GM21423 (cell line): ENCODE measurements at regions not wholly inside any gene's neighbourhood (a gene's known extent, or its start where the extent isn't known, plus 50 kb on each side); places are given as distances from the start of the nearest gene placed in this dataset.

ENCODE experiments used
- ATAC-seq: cut with Tn5 transposase; IDR thresholded peaks from one replicate; pipeline ENCODE4 v1.9.1; 2021; ENCODE audit warnings: mild to moderate bottlenecking, moderate library complexity; ENCODE audit not compliant: unreplicated experiment

DNA sequence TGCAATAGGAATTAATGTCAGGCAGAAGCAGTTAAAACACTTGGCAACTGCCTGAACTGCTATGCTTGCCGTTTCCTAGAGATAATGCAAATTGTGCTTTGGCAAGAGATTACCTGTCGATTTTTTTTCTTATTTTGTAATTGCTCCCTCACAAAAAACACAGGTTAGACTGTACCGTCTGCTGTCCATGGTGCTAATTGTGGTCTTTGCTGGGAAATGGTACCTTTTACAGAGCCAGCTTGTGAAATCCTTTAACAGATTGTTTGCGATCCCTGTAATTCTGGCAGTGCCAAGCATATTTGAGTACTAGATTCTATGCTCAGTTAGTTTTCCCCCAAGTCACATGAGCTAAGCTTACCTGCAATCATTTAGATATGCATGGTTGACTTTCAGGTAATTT lies 2125.8 kb upstream of the WWC1 start:
- ATAC-seq = no peak

DNA sequence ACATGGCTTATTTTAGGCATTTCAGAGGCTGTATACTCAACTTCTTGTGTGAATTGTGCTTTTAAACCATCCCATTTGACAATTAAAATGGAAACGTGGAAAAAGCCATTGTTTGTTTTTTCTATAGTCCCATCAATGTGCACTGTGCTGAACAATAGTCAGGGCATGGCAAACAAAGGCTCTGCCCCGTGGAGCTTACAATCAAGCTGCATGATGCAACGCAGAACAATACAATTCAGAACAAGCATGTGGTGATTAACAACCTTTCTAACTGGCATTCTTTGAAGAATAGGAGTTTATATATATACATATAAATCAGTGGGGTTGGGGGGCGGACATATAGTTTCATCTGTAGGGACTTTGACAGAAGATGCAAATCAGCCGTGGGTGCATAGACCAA lies 2125.4 kb upstream of the WWC1 start:
- ATAC-seq = no peak

DNA sequence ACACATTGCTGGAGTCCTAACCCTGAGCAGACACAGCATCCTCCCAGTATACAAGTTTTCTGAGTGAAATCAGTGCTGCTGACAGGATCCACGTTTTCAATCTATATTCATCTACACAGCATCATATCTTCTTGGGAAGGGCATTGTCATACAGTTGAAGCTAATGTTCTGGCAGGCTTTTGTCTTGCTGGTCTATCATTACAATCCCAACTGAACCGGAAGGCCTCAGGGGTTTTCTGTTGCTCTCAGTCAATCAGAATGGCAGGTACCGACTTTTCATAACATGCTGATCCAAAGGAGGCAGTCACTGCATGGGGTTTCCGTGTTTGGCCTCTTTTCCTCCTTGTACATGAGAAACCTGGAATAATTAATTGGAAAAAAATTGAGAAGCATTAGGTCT lies 2118.8 kb upstream of the WWC1 start:
- ATAC-seq = no peak

DNA sequence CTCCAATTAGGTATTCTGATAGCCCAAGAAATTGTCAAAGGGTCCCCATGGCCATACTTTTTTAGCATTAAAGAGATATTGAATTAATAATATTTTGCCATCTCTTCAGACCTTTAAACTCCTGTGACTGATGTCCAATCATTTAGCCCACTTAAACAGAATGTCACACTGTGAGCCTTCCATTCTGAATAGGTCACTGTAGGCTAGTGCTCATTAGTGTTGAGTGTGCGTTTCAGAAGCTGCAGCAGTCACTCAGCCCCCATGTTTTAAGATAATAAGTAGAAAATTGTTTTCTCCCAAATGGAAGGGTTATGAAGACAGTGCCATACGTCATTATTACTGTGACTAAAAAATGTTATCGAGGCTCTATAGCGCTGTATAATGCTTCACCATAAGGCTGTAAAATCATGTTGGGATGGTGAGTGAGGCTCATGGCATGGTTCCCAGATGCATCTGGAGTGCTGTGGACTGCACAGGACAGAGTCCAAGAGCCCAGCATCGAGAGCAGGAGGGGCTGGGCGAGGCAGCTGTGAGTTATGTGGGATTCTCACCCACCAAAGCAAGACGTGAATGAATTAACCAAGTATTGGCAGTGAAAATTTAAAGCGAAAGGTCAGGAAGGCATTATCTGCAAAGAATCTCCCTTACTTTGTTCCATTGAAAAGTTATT lies 2112.9 kb upstream of the WWC1 start:
- no peak for ATAC-seq

DNA sequence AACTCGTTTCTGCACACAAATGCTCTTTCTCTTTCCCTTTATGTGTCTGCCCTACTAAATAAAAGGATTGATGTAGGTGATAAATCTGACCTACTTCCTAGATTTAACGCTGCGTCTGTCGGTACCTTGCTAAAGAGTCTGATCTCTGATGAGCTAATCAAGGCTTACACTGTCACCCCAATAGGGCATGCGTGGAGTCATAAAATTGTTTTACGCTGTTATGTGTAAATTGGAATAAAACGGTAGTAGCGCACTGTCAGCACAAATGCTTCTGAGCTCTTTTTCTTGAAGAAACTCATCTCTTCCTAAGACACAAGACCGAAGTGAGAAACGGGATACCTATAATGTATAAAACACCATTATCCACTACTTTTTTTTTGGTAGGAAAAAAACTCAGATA lies 2106.3 kb upstream of the WWC1 start:
- no peak for ATAC-seq

DNA sequence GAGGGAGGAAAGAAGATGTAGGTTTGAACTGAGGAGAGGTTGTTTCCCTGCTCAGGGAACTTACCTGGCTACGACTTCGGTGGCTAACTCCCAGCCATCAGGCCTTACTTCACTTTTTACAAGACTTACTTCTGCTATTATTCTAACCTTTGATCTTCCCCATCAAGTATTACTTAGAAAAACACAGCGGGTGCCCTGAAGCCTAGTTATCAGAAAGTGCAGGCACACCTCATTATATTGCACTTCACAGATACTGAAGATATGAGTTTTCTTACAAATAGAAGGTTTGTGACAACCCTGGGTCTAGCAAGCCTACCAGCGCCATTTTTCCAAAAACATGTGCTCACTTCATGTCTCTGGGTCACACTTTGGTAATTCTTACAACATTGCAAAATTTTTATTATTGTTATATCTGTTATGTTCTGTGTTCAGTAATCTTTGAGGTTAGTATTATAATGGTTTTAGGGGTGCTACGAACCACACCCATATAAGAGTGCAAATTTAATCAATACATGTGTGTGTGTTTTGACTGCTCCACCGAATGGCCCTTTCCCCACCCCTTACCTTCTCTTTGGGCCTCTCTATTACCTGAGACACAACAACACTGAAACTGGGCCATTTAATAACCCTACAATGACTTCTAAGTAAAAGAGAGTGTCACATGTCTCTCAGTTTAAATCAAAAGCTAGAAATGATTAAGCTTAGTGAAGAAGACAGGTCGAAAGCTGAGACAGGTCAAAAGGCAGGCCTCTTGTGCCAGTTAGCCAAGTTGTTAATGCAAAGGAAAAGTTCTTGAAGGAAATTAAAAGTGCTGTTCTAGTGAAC lies 2102.7 kb upstream of the WWC1 start:
- no peak for ATAC-seq

DNA sequence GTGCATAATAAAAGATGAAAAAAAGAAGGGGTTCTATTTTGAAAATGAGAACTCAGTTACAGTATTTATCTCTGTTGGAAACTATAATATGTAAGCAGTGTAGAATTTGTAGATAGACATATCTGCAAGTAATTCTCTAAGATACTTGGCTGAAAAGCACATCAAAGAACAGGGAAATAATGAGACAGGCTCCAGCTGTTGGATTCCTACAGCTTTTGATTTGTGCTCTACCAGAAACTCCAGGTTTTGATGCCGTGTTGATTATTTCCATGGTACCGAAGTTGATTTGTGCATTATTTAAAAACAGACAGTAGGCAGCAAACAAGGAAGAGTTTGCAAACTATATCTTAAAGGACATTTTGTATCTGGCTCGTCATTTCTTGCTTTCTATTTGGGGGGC lies 2098.7 kb upstream of the WWC1 start:
- ATAC-seq = no peak

DNA sequence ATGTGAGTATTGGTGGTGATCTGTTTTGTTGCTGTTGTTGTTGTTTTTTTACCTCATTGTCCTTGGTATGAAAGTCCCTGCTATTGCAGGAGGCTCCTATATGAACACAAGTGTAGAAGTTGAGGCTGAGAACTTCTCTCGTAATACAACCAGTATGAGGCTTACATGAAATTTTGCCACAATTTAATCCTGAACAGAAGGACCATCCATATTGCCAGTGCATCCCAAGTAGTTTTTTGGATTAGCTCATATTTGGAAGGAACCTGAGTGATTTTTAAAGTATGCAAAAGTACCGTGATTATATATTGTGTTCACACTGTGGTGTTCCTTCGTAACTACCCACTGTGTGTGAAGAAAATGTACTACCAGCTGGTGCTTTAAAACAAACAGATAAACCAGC lies 2095.5 kb upstream of the WWC1 start:
- ATAC-seq = no peak

DNA sequence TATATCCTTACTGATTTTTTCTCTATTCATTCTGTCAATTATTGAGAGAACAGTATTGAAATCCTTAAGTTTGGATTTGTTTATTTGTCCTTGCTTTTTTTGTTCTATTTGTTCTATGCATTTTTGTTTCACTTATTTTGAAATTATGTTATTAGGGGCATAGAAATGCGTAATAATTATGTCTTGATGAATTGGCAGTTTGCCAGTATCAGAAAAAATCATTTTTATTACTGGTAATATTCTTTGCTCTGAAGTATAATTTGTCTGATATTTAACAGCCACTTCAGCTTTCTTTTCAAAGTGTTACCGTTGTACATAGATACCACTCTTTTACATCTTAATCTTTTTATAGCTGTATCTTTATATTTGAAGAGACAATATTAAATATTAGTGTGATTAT lies 2090.9 kb upstream of the WWC1 start:
- no peak for ATAC-seq

DNA sequence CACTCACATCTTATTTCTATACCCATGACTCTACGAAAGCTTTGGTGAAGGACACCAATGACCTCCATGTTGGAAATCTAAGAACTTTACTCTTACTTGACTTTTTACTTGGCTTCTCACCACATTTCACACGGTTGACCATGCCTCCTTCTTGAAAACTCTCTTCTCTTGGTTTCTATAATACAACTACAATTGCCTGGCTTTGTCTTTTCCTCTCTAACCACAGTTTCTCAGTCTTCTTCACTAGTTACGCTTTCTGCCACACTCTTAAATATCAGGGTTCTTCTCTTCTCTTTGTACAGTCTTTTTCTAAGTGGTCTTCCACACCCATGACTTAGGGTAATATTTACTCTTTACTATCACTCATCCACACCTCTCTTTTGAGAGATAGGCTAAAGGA lies 2079.8 kb upstream of the WWC1 start:
- ATAC-seq = no peak

DNA sequence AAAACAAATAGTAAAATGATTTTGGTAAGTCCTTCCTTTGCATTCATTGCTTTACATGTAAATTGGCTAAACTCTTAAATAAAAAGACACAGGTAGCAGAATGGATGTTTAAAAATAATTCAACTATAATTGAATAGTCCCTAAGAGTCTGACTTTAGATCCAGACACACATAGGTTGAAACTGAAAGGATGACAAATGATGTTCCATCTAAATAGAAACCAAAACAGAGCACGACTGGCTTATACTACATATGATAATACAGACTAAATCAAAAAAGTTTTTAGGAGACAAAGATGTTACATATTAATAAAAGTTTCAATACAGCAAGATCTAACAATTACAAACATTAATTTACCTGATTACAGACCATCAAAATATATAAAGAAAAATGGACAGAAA lies 2055.1 kb upstream of the WWC1 start:
- no peak for ATAC-seq

DNA sequence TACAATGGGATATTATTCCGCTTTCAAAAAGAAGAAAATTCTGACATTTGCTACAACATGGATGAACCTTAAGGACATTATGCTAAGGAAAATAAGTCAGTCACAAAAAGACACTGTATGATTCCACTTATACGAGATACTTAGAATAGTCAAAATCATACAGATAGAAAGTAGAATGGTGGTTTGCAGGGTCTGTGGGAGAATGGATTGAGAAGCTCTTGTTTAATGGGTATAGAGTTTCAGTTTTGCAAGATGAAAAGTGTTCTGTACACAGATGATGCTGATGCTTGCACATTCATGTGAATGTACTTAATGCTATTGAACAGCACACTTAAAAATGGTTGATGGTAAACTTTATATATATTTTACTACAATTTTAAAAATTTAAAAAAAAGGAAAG lies 2050.7 kb upstream of the WWC1 start:
- ATAC-seq = no peak

DNA sequence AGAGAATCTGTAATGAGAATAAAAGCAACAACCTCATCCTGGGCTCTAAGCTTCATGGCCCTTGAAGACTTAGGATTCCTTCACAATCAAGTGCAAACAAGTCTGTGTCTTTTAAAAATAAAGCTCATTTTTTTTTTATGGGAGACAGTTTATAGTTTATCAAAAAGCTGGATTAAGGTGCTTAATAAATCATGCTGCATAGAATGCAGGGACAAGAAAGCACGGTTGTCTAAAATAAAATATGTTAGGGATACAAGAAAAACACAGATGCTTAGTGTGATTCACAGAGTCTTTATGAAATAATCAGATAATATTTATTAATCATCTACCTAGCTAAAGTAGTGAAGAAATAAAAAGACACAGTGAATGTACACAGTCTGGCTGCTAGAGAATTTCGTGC lies 2045.9 kb upstream of the WWC1 start:
- no peak for ATAC-seq

DNA sequence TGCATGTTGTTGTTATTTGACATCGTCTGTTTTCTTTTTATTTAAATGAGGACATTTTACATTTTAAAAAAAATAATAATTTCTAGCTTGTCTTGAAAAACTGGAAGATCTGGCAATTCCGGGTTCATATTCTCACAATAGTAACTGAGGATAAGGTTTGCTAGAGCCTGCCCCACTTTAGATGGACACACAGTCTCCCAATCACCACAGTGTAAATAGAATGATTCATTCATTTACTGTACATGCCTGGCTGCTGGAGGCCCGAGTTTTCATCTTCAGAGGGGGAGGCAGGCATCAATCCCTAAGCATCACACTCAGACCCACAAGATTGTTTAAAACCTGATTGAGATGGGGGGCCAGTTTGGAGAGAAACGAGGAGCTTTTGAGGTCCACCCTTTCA lies 2039.7 kb upstream of the WWC1 start:
- ATAC-seq = no peak

DNA sequence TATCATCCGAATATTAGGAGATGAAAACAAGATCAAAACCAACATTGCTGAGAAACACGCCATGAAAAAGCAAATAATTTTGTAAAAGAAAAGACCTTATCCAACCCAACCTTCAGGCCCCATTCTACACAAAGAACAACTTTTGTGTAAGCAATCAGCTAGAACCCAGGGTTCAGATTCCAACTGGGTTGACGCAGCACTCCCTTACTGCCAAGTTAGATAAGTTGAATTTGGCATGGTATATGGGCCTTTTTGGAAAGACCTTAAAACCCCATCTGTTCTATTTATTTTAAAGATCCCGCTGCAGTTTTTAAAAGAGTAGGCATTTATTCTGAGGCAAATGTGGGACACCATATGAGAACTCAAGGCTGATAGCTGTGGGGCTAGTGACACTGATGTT lies 2033.8 kb upstream of the WWC1 start:
- no peak for ATAC-seq

DNA sequence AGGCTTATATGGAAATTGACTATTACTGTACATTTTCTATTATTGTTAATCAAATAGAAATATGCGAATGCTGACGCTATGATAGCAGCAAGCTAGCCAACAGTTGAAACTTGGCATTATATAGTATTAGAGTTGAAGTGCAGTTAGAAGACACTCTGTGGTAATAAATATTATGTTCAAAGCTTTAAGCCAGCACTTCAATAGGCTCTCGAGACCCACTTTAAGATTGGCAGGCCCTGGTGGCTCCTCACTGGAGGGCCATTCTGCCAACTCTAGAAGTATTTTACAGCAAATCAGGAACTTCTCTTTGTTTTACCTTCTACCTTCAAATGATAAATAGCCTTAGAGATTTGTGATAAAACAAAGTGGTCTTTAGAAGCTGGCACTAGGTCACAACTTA lies 2029.0 kb upstream of the WWC1 start:
- ATAC-seq = no peak

DNA sequence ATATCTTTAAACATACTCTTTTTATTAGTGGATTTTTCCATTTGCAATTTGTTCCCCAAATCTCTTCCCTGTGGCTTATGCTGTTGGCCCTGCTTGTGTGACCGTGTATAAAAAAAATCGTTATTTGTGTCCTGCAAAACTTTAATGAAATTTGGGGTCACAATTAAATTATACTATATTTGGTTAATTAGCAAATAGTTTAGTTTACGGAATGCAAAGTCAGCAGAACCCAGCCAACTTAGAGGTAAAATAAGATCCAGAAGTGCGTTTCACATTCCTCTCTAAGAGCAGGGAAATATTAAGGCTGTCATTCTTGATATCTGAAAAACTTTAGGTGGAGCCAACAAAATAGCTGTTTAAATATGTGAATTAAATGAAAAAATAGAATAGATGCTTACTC lies 2023.5 kb upstream of the WWC1 start:
- no peak for ATAC-seq

DNA sequence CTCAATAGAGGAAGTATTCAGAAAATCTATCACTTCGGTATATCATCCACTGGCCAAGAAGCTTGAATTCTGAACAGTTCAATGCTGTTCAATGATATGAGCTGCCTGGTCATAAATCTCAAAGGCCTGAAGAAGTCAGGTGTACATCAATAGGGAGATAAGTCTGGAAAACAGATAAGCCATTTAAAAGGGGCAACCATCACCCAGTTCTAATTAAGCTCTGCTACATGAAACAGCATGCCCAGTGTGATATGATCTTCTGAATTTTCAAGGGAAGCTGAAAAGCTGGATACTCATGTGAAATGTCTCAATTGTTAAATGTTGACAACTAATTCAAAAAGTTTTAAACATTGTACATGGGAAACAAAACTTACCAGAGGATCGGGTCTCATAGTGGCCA lies 2020.7 kb upstream of the WWC1 start:
- no peak for ATAC-seq

DNA sequence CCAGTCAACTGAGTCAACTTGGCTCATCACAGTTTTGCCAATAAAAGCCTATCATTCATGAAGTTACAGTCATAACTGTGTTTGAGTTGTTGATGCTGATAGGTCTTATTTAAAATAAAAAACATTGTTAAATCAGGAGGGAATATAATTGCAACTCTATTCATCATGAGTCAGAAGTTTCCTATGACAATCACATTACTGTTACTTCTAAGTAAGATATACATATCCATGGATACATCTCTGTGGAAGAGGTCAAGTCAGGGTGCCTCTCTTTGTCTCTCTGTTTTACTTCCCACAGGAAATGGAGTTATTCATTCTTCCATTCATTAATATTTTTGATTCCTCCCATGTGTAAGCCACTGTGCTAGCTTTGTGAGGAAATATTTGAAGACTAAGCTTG lies 2015.4 kb upstream of the WWC1 start:
- ATAC-seq = no peak

DNA sequence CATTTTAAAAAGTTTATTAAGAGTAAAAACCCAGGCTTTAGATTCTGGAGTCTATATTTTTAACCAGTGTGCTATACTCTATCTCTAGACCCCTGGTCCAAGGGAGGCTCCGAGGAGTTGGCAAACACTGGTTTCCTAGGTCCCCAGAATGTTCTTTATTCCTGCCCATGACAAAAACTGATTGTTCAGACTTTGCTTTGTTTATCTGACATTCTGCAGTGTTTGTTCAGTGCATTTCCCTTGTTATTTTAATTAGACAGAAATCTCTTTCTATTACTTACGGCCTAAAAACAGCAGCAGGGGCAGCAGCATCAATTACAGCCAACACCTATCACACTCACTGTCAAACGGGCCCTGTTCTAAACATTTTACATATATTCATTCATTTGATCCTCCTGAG lies 2011.6 kb upstream of the WWC1 start:
- ATAC-seq = no peak

DNA sequence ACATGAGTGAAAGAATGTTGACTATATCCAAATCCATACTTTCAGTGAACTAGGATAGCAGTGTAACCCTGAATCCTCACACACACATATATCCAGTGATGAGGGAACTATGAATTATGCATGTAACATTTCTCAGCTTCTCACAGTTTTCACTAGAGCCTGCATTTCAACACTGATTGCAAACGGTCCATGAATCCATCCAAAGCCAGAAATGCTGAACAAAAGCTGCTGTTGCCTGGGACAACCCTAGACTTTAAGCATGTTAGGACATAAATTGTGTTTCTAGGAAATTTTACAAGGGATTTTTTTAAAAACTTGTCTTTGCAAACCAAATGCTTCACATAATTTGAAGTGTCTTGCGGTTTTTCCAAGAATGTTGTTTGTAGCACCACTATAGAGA lies 2010.0 kb upstream of the WWC1 start:
- no peak for ATAC-seq

DNA sequence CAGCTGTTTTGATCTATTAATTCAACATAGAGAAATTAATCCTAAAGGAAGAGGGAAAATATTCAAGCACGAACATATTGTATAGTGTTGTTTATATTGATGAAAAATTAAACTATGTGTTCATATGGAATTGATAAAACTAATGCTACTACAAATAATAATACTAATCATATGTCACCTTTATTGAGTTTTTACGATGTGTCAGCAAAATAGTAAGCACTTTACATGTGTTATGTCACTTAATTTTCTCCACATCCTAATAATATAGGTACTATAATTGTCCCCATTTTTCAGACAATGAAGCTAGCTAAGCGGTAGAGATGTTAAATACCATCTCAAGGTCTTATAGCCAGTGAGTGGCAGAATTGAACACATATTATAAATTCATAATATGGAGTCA lies 2008.5 kb upstream of the WWC1 start:
- ATAC-seq = no peak

DNA sequence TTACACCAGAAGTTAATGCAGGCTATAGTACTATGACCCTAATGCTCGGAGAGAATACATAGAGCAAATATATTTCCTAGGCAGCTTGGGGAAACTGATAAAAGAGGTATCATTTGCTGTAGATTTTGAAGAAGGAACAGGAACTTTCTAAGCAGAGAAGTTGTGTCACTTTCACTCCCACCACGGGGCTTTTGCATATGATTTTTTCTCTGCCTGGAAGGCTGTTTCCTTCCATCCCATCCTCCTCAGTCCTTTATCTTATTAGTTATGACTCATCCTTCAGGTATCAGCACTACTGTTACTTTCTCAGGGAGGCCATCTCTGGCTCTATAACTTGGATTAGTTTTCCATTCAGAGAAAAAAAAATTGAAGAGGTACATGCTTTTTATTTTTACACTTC lies 2006.1 kb upstream of the WWC1 start:
- no peak for ATAC-seq
